Right lobe of liver (tissue), 4 donors: ENCODE measurements at regions not wholly inside any gene's neighbourhood (a gene's known extent, or its start where the extent isn't known, plus 50 kb on each side); places are given as distances from the start of the nearest gene placed in this dataset.

Source experiments
- CTCF ChIP-seq, 4 donors: fragments of 200-600 bp in 3 of 4; fragments of 450-650 bp in 1 of 4; IDR thresholded peaks; one replicate each; pipeline versions ENCODE4 v1.5.1 to v1.8.0; 2016 to 2022; ENCODE audit warnings: antibody characterized with exemption in 4 of 4, mild to moderate bottlenecking in 2 of 4
- POLR2A ChIP-seq: fragments of 450-650 bp; IDR thresholded peaks from one replicate; pipeline ENCODE4 v1.6.1; 2017; ENCODE audit warnings: antibody characterized with exemption, mild to moderate bottlenecking
- donor health status: DM: no; HTN: no; CAD: no.
- donor health status: DM: no; HTN: no; CAD: no.
- donor health status: DM: no; HTN: yes; CAD: no.

- TF ChIP-seq CTCF (IDR thresholded peaks at IDR 0.05) (no peak), POLR2A (no peak)
These were observed 117.5 kb upstream of the ZNF521 start for GRCh38 chr18:25469489-25469888.
